ENCODE measurements at regions not wholly inside any gene's neighbourhood (a gene's known extent, or its start where the extent isn't known, plus 50 kb on each side); places are given as distances from the start of the nearest gene placed in this dataset.

- H3K27ac ChIP-seq = no peak overlapping the region
Measured at GRCh38 chr22:48663297-48663696, 1164.4 kb downstream of the BRD1 start.

GRCh38 chr22:48662476-48663135 lies 1165.1 kb downstream of the BRD1 start:
- H3K27ac ChIP-seq = no peak overlapping the region
- TF ChIP-seq ZFX (IDR thresholded peaks at IDR 0.05; ENCODE audit: borderline replicate concordance) = no peak

More at GRCh38 chr22:48663297-48663696, 1164.4 kb downstream of the BRD1 start:
- TF ChIP-seq, protein P1, sequence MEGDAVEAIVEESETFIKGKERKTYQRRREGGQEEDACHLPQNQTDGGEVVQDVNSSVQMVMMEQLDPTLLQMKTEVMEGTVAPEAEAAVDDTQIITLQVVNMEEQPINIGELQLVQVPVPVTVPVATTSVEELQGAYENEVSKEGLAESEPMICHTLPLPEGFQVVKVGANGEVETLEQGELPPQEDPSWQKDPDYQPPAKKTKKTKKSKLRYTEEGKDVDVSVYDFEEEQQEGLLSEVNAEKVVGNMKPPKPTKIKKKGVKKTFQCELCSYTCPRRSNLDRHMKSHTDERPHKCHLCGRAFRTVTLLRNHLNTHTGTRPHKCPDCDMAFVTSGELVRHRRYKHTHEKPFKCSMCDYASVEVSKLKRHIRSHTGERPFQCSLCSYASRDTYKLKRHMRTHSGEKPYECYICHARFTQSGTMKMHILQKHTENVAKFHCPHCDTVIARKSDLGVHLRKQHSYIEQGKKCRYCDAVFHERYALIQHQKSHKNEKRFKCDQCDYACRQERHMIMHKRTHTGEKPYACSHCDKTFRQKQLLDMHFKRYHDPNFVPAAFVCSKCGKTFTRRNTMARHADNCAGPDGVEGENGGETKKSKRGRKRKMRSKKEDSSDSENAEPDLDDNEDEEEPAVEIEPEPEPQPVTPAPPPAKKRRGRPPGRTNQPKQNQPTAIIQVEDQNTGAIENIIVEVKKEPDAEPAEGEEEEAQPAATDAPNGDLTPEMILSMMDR (IDR thresholded peaks at IDR 0.05) = peak; percentile 58
- no peak for TF ChIP-seq ZFX (IDR thresholded peaks at IDR 0.05; ENCODE audit: borderline replicate concordance)

DNA sequence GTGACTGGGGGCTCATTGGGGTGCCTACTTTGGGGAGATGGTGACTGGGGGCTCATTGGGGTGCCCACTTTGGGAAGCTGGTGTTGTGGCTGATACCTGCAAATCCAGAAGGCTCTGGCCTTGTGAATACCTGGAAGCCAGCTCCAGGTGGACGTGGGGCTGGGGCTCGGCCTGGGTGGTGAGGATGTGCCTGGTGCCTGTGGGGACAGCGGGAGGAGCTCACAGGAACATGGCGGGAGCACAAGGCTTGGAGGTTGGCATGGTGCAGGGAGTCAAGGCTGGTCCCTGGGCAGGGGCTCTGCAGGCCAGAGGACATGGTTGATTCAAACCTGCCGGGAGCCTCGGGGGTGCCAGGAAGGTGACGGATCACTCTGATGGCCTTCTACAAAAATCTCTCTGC lies 1165.7 kb downstream of the BRD1 start:
- H3K27ac ChIP-seq = no peak overlapping the region
- TF ChIP-seq, protein P1 (IDR thresholded peaks at IDR 0.05) = no peak
- TF ChIP-seq ZFX (IDR thresholded peaks at IDR 0.05; ENCODE audit: borderline replicate concordance) = no peak

GRCh38 chr22:48660790-48661740 lies 1166.6 kb downstream of the BRD1 start:
- H3K27ac ChIP-seq = no peak overlapping the region
- TF ChIP-seq, protein P1 (IDR thresholded peaks at IDR 0.05) = no peak
- TF ChIP-seq ZFX (IDR thresholded peaks at IDR 0.05; ENCODE audit: borderline replicate concordance) = no peak

DNA sequence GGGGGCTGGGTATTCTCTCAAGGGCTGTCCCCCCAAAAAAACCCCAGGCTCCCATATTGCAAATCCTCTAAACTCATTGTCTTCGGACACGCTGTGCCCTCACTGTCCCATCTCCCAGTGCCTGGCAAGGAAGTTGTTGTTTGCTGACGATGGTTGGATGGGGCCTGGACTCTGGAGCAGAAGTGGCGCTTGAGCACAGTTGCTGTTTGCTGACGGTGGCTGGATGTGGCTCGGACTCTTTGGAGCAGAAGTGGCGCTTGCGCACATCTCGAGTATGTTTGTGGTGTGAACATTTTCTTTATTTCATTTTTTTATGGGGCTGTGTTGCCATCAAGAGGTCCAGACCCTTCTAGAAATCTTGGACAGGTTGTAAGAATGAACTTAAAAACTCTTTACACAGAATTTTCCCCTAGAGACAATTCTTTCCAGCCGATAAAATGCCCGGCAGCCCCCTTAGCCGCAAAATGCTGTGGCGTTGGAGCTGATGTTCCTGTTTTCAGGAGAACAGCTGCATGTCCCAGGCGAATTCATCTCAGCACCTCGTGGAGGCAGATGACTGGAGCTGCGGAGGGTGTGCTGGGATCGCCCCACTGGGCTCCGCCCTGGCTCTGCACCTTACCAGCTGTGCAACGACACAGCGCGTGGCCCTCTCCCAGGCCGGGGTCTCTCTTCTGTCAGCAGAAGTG lies 1167.4 kb downstream of the BRD1 start:
- TF ChIP-seq, protein P1 (IDR thresholded peaks at IDR 0.05) = no peak
- TF ChIP-seq ZFX (IDR thresholded peaks at IDR 0.05; ENCODE audit: borderline replicate concordance) = no peak

DNA sequence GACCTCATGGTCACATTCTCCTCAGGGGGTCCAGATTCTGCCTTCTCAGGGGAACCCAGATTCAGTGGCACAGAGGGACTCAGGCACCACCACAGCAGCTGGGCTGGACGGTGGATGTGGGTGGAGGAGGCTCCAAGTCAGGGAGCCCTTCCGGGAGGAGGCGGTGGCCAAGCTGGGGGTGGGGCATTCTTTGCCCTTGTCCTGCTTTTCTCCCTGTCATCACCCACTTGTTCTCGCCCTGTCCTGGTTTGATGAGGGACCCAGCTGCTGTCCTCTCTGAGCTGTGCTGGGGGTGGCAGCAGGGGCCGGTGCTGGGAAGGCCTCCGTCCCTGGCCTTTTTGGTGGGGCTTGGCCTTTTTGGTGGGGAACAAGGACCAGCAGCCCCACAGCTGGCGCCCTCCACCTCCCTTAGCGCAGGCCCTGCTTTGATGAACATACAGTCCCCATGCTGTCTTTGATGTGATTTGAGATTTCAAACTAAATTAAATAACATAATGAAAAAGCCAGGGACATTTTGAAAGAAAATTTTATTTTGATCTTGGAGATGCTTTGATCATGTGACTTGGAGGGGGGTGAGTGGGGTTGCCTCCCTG lies 1168.2 kb downstream of the BRD1 start:
- no peak for TF ChIP-seq ZFX (IDR thresholded peaks at IDR 0.05; ENCODE audit: borderline replicate concordance)
- TF ChIP-seq, protein P1 (IDR thresholded peaks at IDR 0.05) = no peak
- H3K27ac ChIP-seq = no peak overlapping the region

More for the DNA sequence above, 1167.4 kb downstream of the BRD1 start:
- H3K27ac ChIP-seq = no peak overlapping the region

DNA sequence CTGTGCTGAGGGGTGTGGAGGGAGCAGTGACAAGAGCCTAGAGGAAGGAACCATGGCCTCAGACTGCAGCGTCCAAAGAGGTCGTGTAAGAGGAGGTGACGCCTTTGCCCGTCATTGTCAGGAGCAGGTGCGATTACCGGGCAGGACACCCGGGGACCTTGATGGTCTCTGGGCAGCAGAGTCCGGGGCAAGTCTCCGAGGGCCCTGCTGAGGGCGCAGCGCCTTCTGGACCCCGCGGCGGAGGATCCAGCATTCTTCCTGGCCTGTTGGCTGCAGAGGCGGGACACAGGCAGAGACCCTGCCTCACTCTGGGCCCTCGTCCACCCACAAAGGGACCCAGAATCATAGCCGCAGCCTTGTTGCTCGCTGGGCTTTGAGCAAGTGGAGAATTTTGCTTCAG lies 1168.8 kb downstream of the BRD1 start:
- H3K27ac ChIP-seq = no peak overlapping the region
- TF ChIP-seq, protein P1 (IDR thresholded peaks at IDR 0.05) = no peak
- no peak for TF ChIP-seq ZFX (IDR thresholded peaks at IDR 0.05; ENCODE audit: borderline replicate concordance)
